GM12878 (cell line): ENCODE measurements at regions not wholly inside any gene's neighbourhood (a gene's known extent, or its start where the extent isn't known, plus 50 kb on each side); places are given as distances from the start of the nearest gene placed in this dataset.

Experiments
- ATAC-seq: fragments of 200-7000 bp; cut with Tn5 transposase; 3 replicates; pipeline ENCODE4 v1.9.1; 2020; ENCODE audit warnings: mild to moderate bottlenecking, moderate library complexity
- BruUV-seq: library from RNA; stranded (reverse); fragments of 400-500 nt; replicated peaks from 2 replicates; lab custom pipeline; 2021; lab: Mats Ljungman, UMichigan
- CTCF ChIA-PET: fragments of 300-600 bp; sonication (Branson Sonifier 250); formaldehyde crosslinking; extraction: SDS; loops from one replicate; lab custom pipeline; 2021; ENCODE audit warnings: inconsistent platforms; lab: Yijun Ruan, JAX
- POLR2A ChIA-PET: fragments of 350-600 bp; formaldehyde crosslinking; extraction: SDS; loops from one replicate; lab custom pipeline; 2021; ENCODE audit warnings: inconsistent platforms; lab: Charles Lee
- RAD21 ChIA-PET: fragments of 300-600 bp; sonication (Branson Sonifier 250); formaldehyde crosslinking; loops from one replicate; lab custom pipeline; 2023; ENCODE audit warnings: antibody characterized with exemption; ENCODE audit not compliant: unreplicated experiment; lab: Charles Lee
- SMC1A ChIA-PET: fragments of 300-600 bp; sonication (Branson Sonifier 250); formaldehyde crosslinking; loops from one replicate; lab custom pipeline; 2023; ENCODE audit not compliant: unreplicated experiment, uncharacterized antibody; lab: Charles Lee
- DNase-seq: peaks from one replicate; pipeline ENCODE4 v3.0.0-alpha.2; 2011; ENCODE audit warnings: low read depth, low spot score
- FAIRE-seq: peaks from 3 replicates; lab custom pipeline; 2011; peaks lifted over from hg19 to GRCh38; lab: Jason Lieb, UNC
- H2AFZ ChIP-seq: 2 replicates; pipeline ENCODE4 v1.6.0; 2011; ENCODE audit warnings: low read depth, low read length, control low read depth; ENCODE audit not compliant: control insufficient read depth
- H3K27ac ChIP-seq: 2 replicates; pipeline ENCODE4 v1.5.1; 2011; ENCODE audit warnings: control low read depth; ENCODE audit not compliant: control insufficient read depth, insufficient read depth
- H3K27me3 ChIP-seq, 2 experiments: replicated peaks in 1 of 2; 2 replicates each; pipeline versions ENCODE4 v1.6.0 to v1.6.1; 2011; ENCODE audit warnings: low read length in 1 of 2; ENCODE audit not compliant: control insufficient read depth in 2 of 2, insufficient read depth in 2 of 2
- H3K36me3 ChIP-seq, 2 experiments: 2 replicates each; pipeline ENCODE4 v1.5.1; 2011; ENCODE audit warnings: low read length in 1 of 2; ENCODE audit not compliant: control insufficient read depth in 2 of 2, insufficient read depth in 2 of 2
- H3K4me1 ChIP-seq: 2 replicates; pipeline ENCODE4 v1.6.1; 2011; ENCODE audit warnings: mild to moderate bottlenecking, low read length, moderate library complexity, mixed read lengths; ENCODE audit not compliant: control insufficient read depth, insufficient read depth
- H3K4me2 ChIP-seq: 2 replicates; pipeline ENCODE4 v1.6.0; 2011; ENCODE audit warnings: control low read depth; ENCODE audit not compliant: control insufficient read depth, insufficient read depth
- H3K4me3 ChIP-seq: fragments of 200-600 bp; sonication (generic); 2 replicates; pipeline ENCODE4 v1.5.1; 2016
- H3K79me2 ChIP-seq: 2 replicates; pipeline ENCODE4 v1.6.0; 2011; ENCODE audit warnings: low read length; ENCODE audit not compliant: control insufficient read depth, insufficient read depth
- H3K9ac ChIP-seq: 2 replicates; pipeline ENCODE4 v1.8.0; 2011; ENCODE audit warnings: low read length, control low read depth, mixed read lengths; ENCODE audit not compliant: control insufficient read depth, insufficient read depth
- H3K9me3 ChIP-seq: replicated peaks from 3 replicates; pipeline ENCODE4 v1.5.1; 2011; ENCODE audit warnings: mild to moderate bottlenecking, low read length; ENCODE audit not compliant: control insufficient read depth, insufficient read depth
- H4K20me1 ChIP-seq: 2 replicates; pipeline ENCODE4 v1.6.0; 2011; ENCODE audit not compliant: control insufficient read depth, insufficient read depth
- BRCA1 ChIP-seq: IDR thresholded peaks from 2 replicates; pipeline ENCODE4 v1.6.1; 2011; ENCODE audit warnings: low read depth, low read length, improper control_type of control experiment
- EGR1 ChIP-seq, 2 experiments: IDR thresholded peaks; 1 replicate in 1 of 2; 2 replicates in 1 of 2; pipeline ENCODE4 v1.6.1; 2011 to 2012; ENCODE audit warnings: low read depth in 2 of 2, low read length in 2 of 2, borderline replicate concordance in 1 of 2, mild to moderate bottlenecking in 1 of 2, moderate library complexity in 1 of 2
- EP300 ChIP-seq, 2 experiments: fragments of 150-350 bp in 1 of 2; IDR thresholded peaks; 2 replicates each; pipeline ENCODE4 v1.6.1; 2011 to 2012; ENCODE audit warnings: low read depth in 2 of 2, low read length in 2 of 2, borderline replicate concordance in 1 of 2, improper control_type of control experiment in 1 of 2, inconsistent platforms in 1 of 2; ENCODE audit not compliant: control insufficient read depth in 1 of 2
- ESRRA ChIP-seq: IDR thresholded peaks from 2 replicates; pipeline ENCODE4 v1.6.1; 2012; ENCODE audit warnings: mild to moderate bottlenecking, low read length, improper control_type of control experiment
- FOS ChIP-seq: IDR thresholded peaks from 3 replicates; pipeline ENCODE4 v1.6.1; 2011; ENCODE audit warnings: borderline replicate concordance; ENCODE audit not compliant: insufficient read length; ENCODE audit errors: extremely low read depth
- LARP7 ChIP-seq: fragments of 450-650 bp; IDR thresholded peaks from 2 replicates; pipeline ENCODE4 v1.6.1; 2017; ENCODE audit warnings: mild to moderate bottlenecking
- MYB ChIP-seq: fragments of 150-350 bp; IDR thresholded peaks from 2 replicates; pipeline ENCODE4 v1.6.1; 2014; ENCODE audit warnings: mild to moderate bottlenecking, low read depth, low read length, borderline replicate concordance
- NFIC ChIP-seq: IDR thresholded peaks from 2 replicates; pipeline ENCODE4 v1.6.1; 2012; ENCODE audit warnings: low read depth, mild to moderate bottlenecking, inconsistent platforms, low read length, moderate library complexity
- POLR2AphosphoS5 ChIP-seq: IDR thresholded peaks from 2 replicates; pipeline ENCODE4 v1.6.1; 2011; ENCODE audit warnings: mild to moderate bottlenecking, low read length, inconsistent platforms
- SIN3A ChIP-seq: IDR thresholded peaks from 2 replicates; pipeline ENCODE4 v1.6.1; 2012; ENCODE audit warnings: low read depth, low read length, improper control_type of control experiment
- SREBF1 ChIP-seq: IDR thresholded peaks from 2 replicates; pipeline ENCODE4 v1.6.1; 2012; ENCODE audit warnings: mild to moderate bottlenecking, low read length
- TBL1XR1 ChIP-seq: IDR thresholded peaks from 2 replicates; pipeline ENCODE4 v1.6.1; 2012; ENCODE audit warnings: low read depth, low read length, improper control_type of control experiment
- TCF3 ChIP-seq: IDR thresholded peaks from 2 replicates; pipeline ENCODE4 v1.6.1; 2012; ENCODE audit warnings: low read depth, mild to moderate bottlenecking, low read length, borderline replicate concordance; ENCODE audit not compliant: insufficient read depth
- WGBS: methylation state at CpG from one replicate; pipeline ENCODE4 v1.1.6; 2016; ENCODE audit warnings: low lambda C conversion rate; ENCODE audit not compliant: insufficient replicate concordance, insufficient coverage; ENCODE audit errors: missing lambda C conversion rate; 5-methylcytosine and 5-hydroxymethylcytosine counted together
- in situ Hi-C: fragments of 300-500 bp; cut with MboI; formaldehyde crosslinking; loops from 9 replicates; pipeline ENCODE4 v1.14.3; 2018; ENCODE audit warnings: mixed read lengths
- intact Hi-C: fragments of 100-400 bp; cut with micrococcal nuclease; formaldehyde crosslinking; loops from one replicate; pipeline ENCODE4 v1.14.2; 2022; ENCODE audit not compliant: unreplicated experiment
- TF ChIP-seq, protein P1 (sequence below): fragments of 150-350 bp; IDR thresholded peaks from 2 replicates; pipeline ENCODE4 v1.6.1; 2016; ENCODE audit warnings: low read depth, low read length
- TF ChIP-seq, protein P2 (sequence below): fragments of 450-650 bp; IDR thresholded peaks from 2 replicates; pipeline ENCODE4 v1.6.1; 2014; ENCODE audit warnings: mild to moderate bottlenecking

DNA sequence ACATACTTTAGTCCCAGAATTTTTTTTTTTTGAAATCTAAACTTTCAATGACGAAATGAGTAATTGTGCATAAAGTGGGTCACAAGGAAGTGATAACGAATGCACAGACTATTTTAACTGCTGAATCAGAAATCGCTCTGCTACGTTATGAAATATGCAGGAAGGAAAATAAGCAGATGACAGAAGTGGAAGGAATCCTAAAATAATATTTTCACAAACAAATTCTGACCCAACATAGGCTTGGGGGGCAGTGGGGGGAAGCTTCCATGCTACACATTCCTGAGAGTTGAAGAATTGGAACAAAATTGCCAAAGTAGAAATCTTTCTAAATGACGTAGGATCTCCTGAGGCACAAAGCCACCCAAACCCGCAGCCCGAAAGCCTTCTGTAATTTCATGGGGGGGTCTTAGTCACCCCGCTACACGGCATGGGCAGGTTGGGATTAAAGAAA, 89.6 kb downstream of the ARF6 start:
- DNase-seq (no peak), ATAC-seq (no peak), FAIRE-seq (no peak)
- H3K4me2 ChIP-seq = no peak overlapping the region
- ChIA-PET CTCF (no interaction called here), RAD21 (no interaction called here), POLR2A (interaction anchor here (0.5 to 1.5 kb wide), 2 partner anchors 9 to 122 kb away, joined by 3 to 7 read pairs; no protein-coding TSS in a partner anchor), SMC1A (no interaction called here)
- no peaks in the 10 kb centered on the region for H4K20me1 ChIP-seq
- TF ChIP-seq EGR1 (IDR thresholded peaks at IDR 0.05; ENCODE audit: borderline replicate concordance in 1 of 2, low read depth in 2 of 2, low read length in 2 of 2) (no peak), NFIC (no peak), MYB (no peak), TBL1XR1 (no peak)
- no peaks in the 10 kb centered on the region for H3K36me3 ChIP-seq
- H3K9me3 ChIP-seq = no peaks in the 10 kb centered on the region
- H3K79me2 ChIP-seq = no peaks in the 10 kb centered on the region
- no TSS peak for BruUV-seq
- intact Hi-C loops = no loop called here
- no peak overlapping the region for H3K9ac ChIP-seq
- no peak overlapping the region for H2AFZ ChIP-seq
- no peak overlapping the region for H3K4me3 ChIP-seq
- 99% methylated on average over 9 of the region's 9 CpGs for WGBS
- in situ Hi-C loops = no loop called here
- H3K4me1 ChIP-seq = peaks cover 8% of the 10 kb centered on the region
- no peaks in the 10 kb centered on the region for H3K27me3 ChIP-seq
- no peak overlapping the region for H3K27ac ChIP-seq

DNA sequence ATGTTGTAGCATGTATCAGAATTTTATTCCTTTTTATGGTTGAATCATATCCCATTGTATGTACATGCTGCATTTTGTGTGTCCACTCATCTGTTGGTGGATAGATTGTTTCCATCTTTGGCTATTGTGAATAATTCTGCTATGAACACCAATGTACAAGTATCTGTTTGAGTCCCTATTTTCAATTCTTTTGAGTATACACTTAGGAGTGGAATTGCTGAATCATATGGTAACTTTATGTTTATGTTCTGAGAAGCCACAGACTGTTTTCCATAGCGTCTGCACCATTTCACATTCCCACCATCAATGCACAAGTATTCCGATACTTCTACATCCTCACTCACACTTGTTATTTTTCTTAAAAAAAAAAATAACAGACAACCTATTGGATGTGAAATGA, 91.5 kb downstream of the ARF6 start:
- intact Hi-C loops = no loop called here
- POLR2A ChIA-PET = no interaction called here
- TF ChIP-seq EP300 (IDR thresholded peaks at IDR 0.05; ENCODE audit: borderline replicate concordance in 1 of 2, control insufficient read depth in 1 of 2, low read depth in 2 of 2, low read length in 2 of 2) = no peak
- no peak for TF ChIP-seq SREBF1
- no peak for TF ChIP-seq ESRRA
- no peak for TF ChIP-seq BRCA1
- no peak for TF ChIP-seq POLR2AphosphoS5
- TF ChIP-seq, protein P1, sequence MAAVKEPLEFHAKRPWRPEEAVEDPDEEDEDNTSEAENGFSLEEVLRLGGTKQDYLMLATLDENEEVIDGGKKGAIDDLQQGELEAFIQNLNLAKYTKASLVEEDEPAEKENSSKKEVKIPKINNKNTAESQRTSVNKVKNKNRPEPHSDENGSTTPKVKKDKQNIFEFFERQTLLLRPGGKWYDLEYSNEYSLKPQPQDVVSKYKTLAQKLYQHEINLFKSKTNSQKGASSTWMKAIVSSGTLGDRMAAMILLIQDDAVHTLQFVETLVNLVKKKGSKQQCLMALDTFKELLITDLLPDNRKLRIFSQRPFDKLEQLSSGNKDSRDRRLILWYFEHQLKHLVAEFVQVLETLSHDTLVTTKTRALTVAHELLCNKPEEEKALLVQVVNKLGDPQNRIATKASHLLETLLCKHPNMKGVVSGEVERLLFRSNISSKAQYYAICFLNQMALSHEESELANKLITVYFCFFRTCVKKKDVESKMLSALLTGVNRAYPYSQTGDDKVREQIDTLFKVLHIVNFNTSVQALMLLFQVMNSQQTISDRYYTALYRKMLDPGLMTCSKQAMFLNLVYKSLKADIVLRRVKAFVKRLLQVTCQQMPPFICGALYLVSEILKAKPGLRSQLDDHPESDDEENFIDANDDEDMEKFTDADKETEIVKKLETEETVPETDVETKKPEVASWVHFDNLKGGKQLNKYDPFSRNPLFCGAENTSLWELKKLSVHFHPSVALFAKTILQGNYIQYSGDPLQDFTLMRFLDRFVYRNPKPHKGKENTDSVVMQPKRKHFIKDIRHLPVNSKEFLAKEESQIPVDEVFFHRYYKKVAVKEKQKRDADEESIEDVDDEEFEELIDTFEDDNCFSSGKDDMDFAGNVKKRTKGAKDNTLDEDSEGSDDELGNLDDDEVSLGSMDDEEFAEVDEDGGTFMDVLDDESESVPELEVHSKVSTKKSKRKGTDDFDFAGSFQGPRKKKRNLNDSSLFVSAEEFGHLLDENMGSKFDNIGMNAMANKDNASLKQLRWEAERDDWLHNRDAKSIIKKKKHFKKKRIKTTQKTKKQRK = no peak
- no peak for TF ChIP-seq FOS
- TF ChIP-seq LARP7 = no peak
- TF ChIP-seq SIN3A = no peak
- no peak for TF ChIP-seq TCF3
- TF ChIP-seq, protein P2, sequence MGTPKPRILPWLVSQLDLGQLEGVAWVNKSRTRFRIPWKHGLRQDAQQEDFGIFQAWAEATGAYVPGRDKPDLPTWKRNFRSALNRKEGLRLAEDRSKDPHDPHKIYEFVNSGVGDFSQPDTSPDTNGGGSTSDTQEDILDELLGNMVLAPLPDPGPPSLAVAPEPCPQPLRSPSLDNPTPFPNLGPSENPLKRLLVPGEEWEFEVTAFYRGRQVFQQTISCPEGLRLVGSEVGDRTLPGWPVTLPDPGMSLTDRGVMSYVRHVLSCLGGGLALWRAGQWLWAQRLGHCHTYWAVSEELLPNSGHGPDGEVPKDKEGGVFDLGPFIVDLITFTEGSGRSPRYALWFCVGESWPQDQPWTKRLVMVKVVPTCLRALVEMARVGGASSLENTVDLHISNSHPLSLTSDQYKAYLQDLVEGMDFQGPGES = no peak

More for the DNA sequence above, 91.5 kb downstream of the ARF6 start:
- RAD21 ChIA-PET = no interaction called here
- WGBS = 81% methylated on average over 2 of the region's 2 CpGs
- in situ Hi-C loops = no loop called here
- H3K36me3 ChIP-seq = no peaks in the 10 kb centered on the region
- FAIRE-seq = no peak
- BruUV-seq = no TSS peak
- H3K4me3 ChIP-seq = no peak overlapping the region
- DNase-seq = no peak
- H3K4me1 ChIP-seq = no peaks in the 10 kb centered on the region
- H3K27ac ChIP-seq = no peak overlapping the region
- H3K9me3 ChIP-seq = no peaks in the 10 kb centered on the region
- CTCF ChIA-PET = no interaction called here
- H4K20me1 ChIP-seq = no peaks in the 10 kb centered on the region
- SMC1A ChIA-PET = no interaction called here
- no peak overlapping the region for H3K9ac ChIP-seq
- H2AFZ ChIP-seq = no peak overlapping the region
- ATAC-seq = no peak
- no peaks in the 10 kb centered on the region for H3K79me2 ChIP-seq
- no peak overlapping the region for H3K4me2 ChIP-seq
- no peaks in the 10 kb centered on the region for H3K27me3 ChIP-seq
